ENCODE measurements at regions not wholly inside any gene's neighbourhood (a gene's known extent, or its start where the extent isn't known, plus 50 kb on each side); places are given as distances from the start of the nearest gene placed in this dataset.

- Histone ChIP-seq H2BK12ac (ENCODE audit: low read length in 2 of 2) (no peak overlapping the region), H3K4ac (ENCODE audit: low read depth in 1 of 2, low read length in 2 of 2) (no peak overlapping the region), H2BK120ac (ENCODE audit: low read depth, low read length) (no peak overlapping the region), H2AFZ (ENCODE audit: low read depth, low read length) (no peak overlapping the region), H3K27ac (ENCODE audit: low read length, poor library complexity, severe bottlenecking) (no peak overlapping the region), H4K91ac (ENCODE audit: low read length) (no peak overlapping the region), H3K27me3 (ENCODE audit: control insufficient read depth in 1 of 2, insufficient read depth in 1 of 2, low read length in 2 of 2) (no peaks in the 10 kb centered on the region), H3K18ac (ENCODE audit: low read depth in 1 of 2, low read length in 2 of 2) (no peak overlapping the region), H3K9ac (ENCODE audit: low read length) (no peak overlapping the region), H2AK5ac (ENCODE audit: low read length, severe bottlenecking) (no peak overlapping the region), H2BK5ac (ENCODE audit: low read depth, low read length, poor library complexity, severe bottlenecking) (no peak overlapping the region), H3K4me3 (ENCODE audit: insufficient read depth in 1 of 2, low read depth in 1 of 2, low read length in 2 of 2) (no peak overlapping the region), H3K4me1 (ENCODE audit: control insufficient read depth, insufficient read depth, low read depth, low read length) (no peaks in the 10 kb centered on the region), H4K8ac (ENCODE audit: low read length) (no peak overlapping the region), H3K9me3 (ENCODE audit: control insufficient read depth, low read length) (no peaks in the 10 kb centered on the region), H3K4me2 (ENCODE audit: low read length, poor library complexity, severe bottlenecking) (no peak overlapping the region), H2BK15ac (ENCODE audit: low read depth, poor library complexity, severe bottlenecking) (no peak overlapping the region), H3K14ac (ENCODE audit: low read length in 2 of 2) (no peak overlapping the region), H3K79me1 (replicated peaks; ENCODE audit: low read length, poor library complexity, severe bottlenecking) (no peaks in the 10 kb centered on the region), H3K36me3 (ENCODE audit: control insufficient read depth in 1 of 2, insufficient read depth in 2 of 2, low read depth in 1 of 2, low read length in 2 of 2) (no peaks in the 10 kb centered on the region), H3K23ac (ENCODE audit: low read length in 2 of 2) (no peak overlapping the region)
- DNase-seq = no peak
Observed at GRCh38 chr3:180321534-180321933, 280.4 kb upstream of the TTC14 start.

GRCh38 chr3:180322829-180323228 lies 279.1 kb upstream of the TTC14 start:
- 90% methylated on average over 8 of the region's 12 CpGs for WGBS

GRCh38 chr3:180324791-180325190 lies 277.2 kb upstream of the TTC14 start:
- 87% methylated on average over 19 of the region's 19 CpGs for WGBS
- H2AK5ac ChIP-seq (ENCODE audit: low read length, severe bottlenecking) = no peak overlapping the region
- H3K27me3 ChIP-seq (ENCODE audit: control insufficient read depth in 1 of 2, insufficient read depth in 1 of 2, low read length in 2 of 2) = no peaks in the 10 kb centered on the region
- no peaks in the 10 kb centered on the region for H3K79me1 ChIP-seq (replicated peaks; ENCODE audit: low read length, poor library complexity, severe bottlenecking)
- H2BK15ac ChIP-seq (ENCODE audit: low read depth, poor library complexity, severe bottlenecking) = no peak overlapping the region
- no peak overlapping the region for H3K14ac ChIP-seq (ENCODE audit: low read length in 2 of 2)
- H3K23ac ChIP-seq (ENCODE audit: low read length in 2 of 2) = no peak overlapping the region
- no peak overlapping the region for H2AFZ ChIP-seq (ENCODE audit: low read depth, low read length)
- H3K27ac ChIP-seq (ENCODE audit: low read length, poor library complexity, severe bottlenecking) = no peak overlapping the region
- no peak overlapping the region for H3K18ac ChIP-seq (ENCODE audit: low read depth in 1 of 2, low read length in 2 of 2)
- H3K4me2 ChIP-seq (ENCODE audit: low read length, poor library complexity, severe bottlenecking) = no peak overlapping the region
- H2BK5ac ChIP-seq (ENCODE audit: low read depth, low read length, poor library complexity, severe bottlenecking) = no peak overlapping the region
- no peaks in the 10 kb centered on the region for H3K9me3 ChIP-seq (ENCODE audit: control insufficient read depth, low read length)
- no peak overlapping the region for H2BK12ac ChIP-seq (ENCODE audit: low read length in 2 of 2)
- H4K91ac ChIP-seq (ENCODE audit: low read length) = no peak overlapping the region
- no peak overlapping the region for H3K9ac ChIP-seq (ENCODE audit: low read length)
- no peak overlapping the region for H4K8ac ChIP-seq (ENCODE audit: low read length)
- H3K4me1 ChIP-seq (ENCODE audit: control insufficient read depth, insufficient read depth, low read depth, low read length) = no peaks in the 10 kb centered on the region
- H3K4ac ChIP-seq (ENCODE audit: low read depth in 1 of 2, low read length in 2 of 2) = no peak overlapping the region
- no peak overlapping the region for H2BK120ac ChIP-seq (ENCODE audit: low read depth, low read length)
- H3K36me3 ChIP-seq (ENCODE audit: control insufficient read depth in 1 of 2, insufficient read depth in 2 of 2, low read depth in 1 of 2, low read length in 2 of 2) = no peaks in the 10 kb centered on the region
- DNase-seq = no peak
- no peak overlapping the region for H3K4me3 ChIP-seq (ENCODE audit: insufficient read depth in 1 of 2, low read depth in 1 of 2, low read length in 2 of 2)

More at GRCh38 chr3:180322829-180323228, 279.1 kb upstream of the TTC14 start:
- Histone ChIP-seq H4K8ac (ENCODE audit: low read length) (no peak overlapping the region), H3K36me3 (ENCODE audit: control insufficient read depth in 1 of 2, insufficient read depth in 2 of 2, low read depth in 1 of 2, low read length in 2 of 2) (no peaks in the 10 kb centered on the region), H3K4ac (ENCODE audit: low read depth in 1 of 2, low read length in 2 of 2) (no peak overlapping the region), H3K27ac (ENCODE audit: low read length, poor library complexity, severe bottlenecking) (no peak overlapping the region), H4K91ac (ENCODE audit: low read length) (no peak overlapping the region), H3K27me3 (ENCODE audit: control insufficient read depth in 1 of 2, insufficient read depth in 1 of 2, low read length in 2 of 2) (no peaks in the 10 kb centered on the region), H3K4me3 (ENCODE audit: insufficient read depth in 1 of 2, low read depth in 1 of 2, low read length in 2 of 2) (no peak overlapping the region), H2BK5ac (ENCODE audit: low read depth, low read length, poor library complexity, severe bottlenecking) (no peak overlapping the region), H2AK5ac (ENCODE audit: low read length, severe bottlenecking) (no peak overlapping the region), H2BK12ac (ENCODE audit: low read length in 2 of 2) (no peak overlapping the region), H2AFZ (ENCODE audit: low read depth, low read length) (no peak overlapping the region), H3K23ac (ENCODE audit: low read length in 2 of 2) (no peak overlapping the region), H2BK120ac (ENCODE audit: low read depth, low read length) (no peak overlapping the region), H3K4me2 (ENCODE audit: low read length, poor library complexity, severe bottlenecking) (no peak overlapping the region), H3K18ac (ENCODE audit: low read depth in 1 of 2, low read length in 2 of 2) (no peak overlapping the region), H3K9me3 (ENCODE audit: control insufficient read depth, low read length) (no peaks in the 10 kb centered on the region), H2BK15ac (ENCODE audit: low read depth, poor library complexity, severe bottlenecking) (no peak overlapping the region), H3K79me1 (replicated peaks; ENCODE audit: low read length, poor library complexity, severe bottlenecking) (no peaks in the 10 kb centered on the region), H3K14ac (ENCODE audit: low read length in 2 of 2) (no peak overlapping the region), H3K4me1 (ENCODE audit: control insufficient read depth, insufficient read depth, low read depth, low read length) (no peaks in the 10 kb centered on the region), H3K9ac (ENCODE audit: low read length) (no peak overlapping the region)
- DNase-seq = no peak

GRCh38 chr3:180325533-180325932 lies 276.4 kb upstream of the TTC14 start:
- H3K27ac ChIP-seq (ENCODE audit: low read length, poor library complexity, severe bottlenecking) = no peak overlapping the region
- H4K91ac ChIP-seq (ENCODE audit: low read length) = no peak overlapping the region
- H3K36me3 ChIP-seq (ENCODE audit: control insufficient read depth in 1 of 2, insufficient read depth in 2 of 2, low read depth in 1 of 2, low read length in 2 of 2) = no peaks in the 10 kb centered on the region
- no peaks in the 10 kb centered on the region for H3K4me1 ChIP-seq (ENCODE audit: control insufficient read depth, insufficient read depth, low read depth, low read length)
- no peak overlapping the region for H2AK5ac ChIP-seq (ENCODE audit: low read length, severe bottlenecking)
- no peak overlapping the region for H3K9ac ChIP-seq (ENCODE audit: low read length)
- H3K4me3 ChIP-seq (ENCODE audit: insufficient read depth in 1 of 2, low read depth in 1 of 2, low read length in 2 of 2) = no peak overlapping the region
- H3K4me2 ChIP-seq (ENCODE audit: low read length, poor library complexity, severe bottlenecking) = no peak overlapping the region
- no peaks in the 10 kb centered on the region for H3K79me1 ChIP-seq (replicated peaks; ENCODE audit: low read length, poor library complexity, severe bottlenecking)
- no peak overlapping the region for H2BK5ac ChIP-seq (ENCODE audit: low read depth, low read length, poor library complexity, severe bottlenecking)
- H3K27me3 ChIP-seq (ENCODE audit: control insufficient read depth in 1 of 2, insufficient read depth in 1 of 2, low read length in 2 of 2) = no peaks in the 10 kb centered on the region
- H3K23ac ChIP-seq (ENCODE audit: low read length in 2 of 2) = no peak overlapping the region
- H2BK15ac ChIP-seq (ENCODE audit: low read depth, poor library complexity, severe bottlenecking) = no peak overlapping the region
- H2AFZ ChIP-seq (ENCODE audit: low read depth, low read length) = no peak overlapping the region
- H4K8ac ChIP-seq (ENCODE audit: low read length) = no peak overlapping the region
- H2BK12ac ChIP-seq (ENCODE audit: low read length in 2 of 2) = no peak overlapping the region
- no peaks in the 10 kb centered on the region for H3K9me3 ChIP-seq (ENCODE audit: control insufficient read depth, low read length)
- no peak overlapping the region for H3K14ac ChIP-seq (ENCODE audit: low read length in 2 of 2)
- H3K18ac ChIP-seq (ENCODE audit: low read depth in 1 of 2, low read length in 2 of 2) = no peak overlapping the region
- H2BK120ac ChIP-seq (ENCODE audit: low read depth, low read length) = no peak overlapping the region
- 91% methylated on average over 7 of the region's 7 CpGs for WGBS
- H3K4ac ChIP-seq (ENCODE audit: low read depth in 1 of 2, low read length in 2 of 2) = no peak overlapping the region
- DNase-seq = no peak
